ENCODE measurements at regions not wholly inside any gene's neighbourhood (a gene's known extent, or its start where the extent isn't known, plus 50 kb on each side); places are given as distances from the start of the nearest gene placed in this dataset.

GRCh38 chr6:16038938-16039337, 89.9 kb upstream of the MYLIP start:
- H3K4me3 ChIP-seq (ENCODE audit: low read length), result no peak overlapping the region
- TF ChIP-seq CTCF (IDR thresholded peaks at IDR 0.05; ENCODE audit: low read depth, low read length) (no peak), EZH2phosphoT487 (IDR thresholded peaks at IDR 0.05; ENCODE audit: low read depth) (no peak)

GRCh38 chr6:16035488-16036080, 93.3 kb upstream of the MYLIP start:
- H3K36me3 ChIP-seq (replicated peaks; ENCODE audit: low read depth, low read length), result no peaks in the 10 kb centered on the region
- H3K4me3 ChIP-seq (ENCODE audit: low read length), result no peak overlapping the region
- no peak overlapping the region for H3K4me2 ChIP-seq (ENCODE audit: low read length)
- H2AFZ ChIP-seq (ENCODE audit: low read depth, low read length), result no peak overlapping the region
- H3K79me2 ChIP-seq (ENCODE audit: low read length), result no peaks in the 10 kb centered on the region
- no peaks in the 10 kb centered on the region for H3K9me3 ChIP-seq (ENCODE audit: insufficient read depth, low read length)
- no peak overlapping the region for H3K27ac ChIP-seq (ENCODE audit: low read length)
- TF ChIP-seq CTCF (IDR thresholded peaks at IDR 0.05; ENCODE audit: low read depth, low read length) (no peak), EZH2phosphoT487 (IDR thresholded peaks at IDR 0.05; ENCODE audit: low read depth) (no peak)
- H4K20me1 ChIP-seq (ENCODE audit: insufficient read depth, low read length), result no peaks in the 10 kb centered on the region
- no peak overlapping the region for H3K9ac ChIP-seq (ENCODE audit: low read length)
- no peaks in the 10 kb centered on the region for H3K27me3 ChIP-seq (ENCODE audit: low read depth, low read length)
- H3K4me1 ChIP-seq (ENCODE audit: low read length), result peaks cover 7% of the 10 kb centered on the region

More at GRCh38 chr6:16038938-16039337, 89.9 kb upstream of the MYLIP start:
- H3K27ac ChIP-seq (ENCODE audit: low read length), result no peak overlapping the region
- H4K20me1 ChIP-seq (ENCODE audit: insufficient read depth, low read length), result no peaks in the 10 kb centered on the region
- no peak overlapping the region for H2AFZ ChIP-seq (ENCODE audit: low read depth, low read length)
- H3K27me3 ChIP-seq (ENCODE audit: low read depth, low read length), result no peaks in the 10 kb centered on the region
- no peaks in the 10 kb centered on the region for H3K79me2 ChIP-seq (ENCODE audit: low read length)
- no peaks in the 10 kb centered on the region for H3K36me3 ChIP-seq (replicated peaks; ENCODE audit: low read depth, low read length)
- H3K4me2 ChIP-seq (ENCODE audit: low read length), result no peak overlapping the region
- H3K9me3 ChIP-seq (ENCODE audit: insufficient read depth, low read length), result no peaks in the 10 kb centered on the region
- no peak overlapping the region for H3K9ac ChIP-seq (ENCODE audit: low read length)
- H3K4me1 ChIP-seq (ENCODE audit: low read length), result peaks cover 17% of the 10 kb centered on the region

- no peak overlapping the region for H3K4me3 ChIP-seq (ENCODE audit: low read length)
- no peak for TF ChIP-seq CTCF (IDR thresholded peaks at IDR 0.05; ENCODE audit: low read depth, low read length)
- no peak for TF ChIP-seq EZH2phosphoT487 (IDR thresholded peaks at IDR 0.05; ENCODE audit: low read depth)
- no peak overlapping the region for H3K27ac ChIP-seq (ENCODE audit: low read length)
- no peak overlapping the region for H3K4me2 ChIP-seq (ENCODE audit: low read length)
- no peaks in the 10 kb centered on the region for H3K27me3 ChIP-seq (ENCODE audit: low read depth, low read length)
- H3K79me2 ChIP-seq (ENCODE audit: low read length), result no peaks in the 10 kb centered on the region
- no peak overlapping the region for H3K9ac ChIP-seq (ENCODE audit: low read length)
- H2AFZ ChIP-seq (ENCODE audit: low read depth, low read length), result no peak overlapping the region
- H3K4me1 ChIP-seq (ENCODE audit: low read length), result no peaks in the 10 kb centered on the region
- H4K20me1 ChIP-seq (ENCODE audit: insufficient read depth, low read length), result no peaks in the 10 kb centered on the region
- no peaks in the 10 kb centered on the region for H3K36me3 ChIP-seq (replicated peaks; ENCODE audit: low read depth, low read length)
- H3K9me3 ChIP-seq (ENCODE audit: insufficient read depth, low read length), result no peaks in the 10 kb centered on the region
Observed at GRCh38 chr6:16033214-16033613, 95.7 kb upstream of the MYLIP start.

DNA sequence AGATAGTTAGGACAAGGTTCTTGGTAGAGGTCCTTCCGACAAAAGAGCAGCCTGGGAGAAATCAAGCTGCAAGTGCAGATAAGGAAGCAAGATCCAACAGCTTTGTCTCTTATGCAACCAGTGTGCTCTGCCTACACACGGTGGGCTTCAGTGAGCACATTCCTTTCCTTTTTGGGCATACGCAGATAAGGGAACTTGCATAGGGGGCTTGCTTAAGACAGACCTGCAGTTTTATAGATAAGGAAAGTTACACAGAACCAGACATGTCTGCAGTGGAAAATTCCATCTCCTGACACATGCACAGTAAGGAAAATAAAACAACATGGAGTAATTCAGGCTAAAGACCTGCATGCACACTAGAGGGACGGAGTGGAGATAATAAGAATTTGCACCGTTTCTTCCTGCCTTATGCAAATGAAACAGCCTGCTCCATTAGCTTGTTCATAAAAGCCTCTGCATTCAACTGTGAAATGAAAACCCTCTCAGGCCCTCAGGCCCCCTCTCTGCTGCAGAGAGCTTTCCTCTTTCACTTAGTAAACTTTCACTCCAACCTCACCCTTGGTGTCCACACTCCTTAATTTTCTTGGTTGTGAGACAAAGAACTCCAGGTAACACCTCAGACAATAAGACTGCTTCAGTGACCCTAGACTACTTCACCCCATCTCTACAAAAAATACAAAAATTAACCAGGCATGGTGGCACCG, 97.5 kb upstream of the MYLIP start:
- H3K9me3 ChIP-seq (ENCODE audit: insufficient read depth, low read length), result no peaks in the 10 kb centered on the region

More for the DNA sequence above, 97.5 kb upstream of the MYLIP start:
- Histone ChIP-seq H3K4me3 (ENCODE audit: low read length) (no peak overlapping the region), H4K20me1 (ENCODE audit: insufficient read depth, low read length) (no peaks in the 10 kb centered on the region), H3K9ac (ENCODE audit: low read length) (no peak overlapping the region), H2AFZ (ENCODE audit: low read depth, low read length) (no peak overlapping the region), H3K27ac (ENCODE audit: low read length) (no peak overlapping the region), H3K4me1 (ENCODE audit: low read length) (0 out of 2 replicates have a peak, but pooled peaks cover 4% of the 10 kb centered on the region), H3K4me2 (ENCODE audit: low read length) (no peak overlapping the region), H3K27me3 (ENCODE audit: low read depth, low read length) (no peaks in the 10 kb centered on the region), H3K36me3 (replicated peaks; ENCODE audit: low read depth, low read length) (no peaks in the 10 kb centered on the region), H3K79me2 (ENCODE audit: low read length) (no peaks in the 10 kb centered on the region)
- TF ChIP-seq CTCF (IDR thresholded peaks at IDR 0.05; ENCODE audit: low read depth, low read length) (no peak), EZH2phosphoT487 (IDR thresholded peaks at IDR 0.05; ENCODE audit: low read depth) (no peak)
